IMR-90 (cell line): ENCODE measurements at regions not wholly inside any gene's neighbourhood (a gene's known extent, or its start where the extent isn't known, plus 50 kb on each side); places are given as distances from the start of the nearest gene placed in this dataset.

Source experiments
- ATAC-seq: fragments of 200-7000 bp; cut with Tn5 transposase; 2 replicates; pipeline ENCODE4 v1.9.1; 2020; ENCODE audit warnings: low read depth, mild to moderate bottlenecking, moderate library complexity
- BruUV-seq: library from RNA; stranded (reverse); fragments of 400-500 nt; replicated peaks from 2 replicates; lab custom pipeline; 2021; lab: Mats Ljungman, UMichigan
- CTCF ChIA-PET: fragments of 300-600 bp; formaldehyde crosslinking; extraction: SDS; loops from one replicate; lab custom pipeline; 2021; ENCODE audit warnings: antibody characterized with exemption; lab: Yijun Ruan, JAX
- POLR2A ChIA-PET: fragments of 300-600 bp; sonication (Branson Sonifier 250); formaldehyde crosslinking; loops from one replicate; lab custom pipeline; 2022; ENCODE audit warnings: antibody characterized with exemption; ENCODE audit not compliant: unreplicated experiment; lab: Charles Lee
- DNase-seq: peaks from one replicate; pipeline ENCODE4 v3.0.0; 2013
- H2AFZ ChIP-seq: replicated peaks from 2 replicates; pipeline ENCODE3; 2013; ENCODE audit warnings: low read length, mild to moderate bottlenecking; ENCODE audit not compliant: poor library complexity
- H2AK5ac ChIP-seq: 2 replicates; pipeline ENCODE4 v1.6.1; 2013; ENCODE audit warnings: low read depth, low read length, inconsistent platforms
- H2AK9ac ChIP-seq: replicated peaks from 2 replicates; pipeline ENCODE3; 2013; ENCODE audit warnings: mild to moderate bottlenecking, low read depth, low read length, moderate library complexity; ENCODE audit not compliant: poor library complexity
- H2BK120ac ChIP-seq: 2 replicates; pipeline ENCODE4 v1.6.1; 2013; ENCODE audit warnings: low read depth, low read length, inconsistent platforms
- H2BK15ac ChIP-seq: 3 replicates; pipeline ENCODE4 v1.6.1; 2013; ENCODE audit warnings: low read depth, low read length, inconsistent platforms
- H2BK20ac ChIP-seq: 2 replicates; pipeline ENCODE4 v1.6.1; 2013; ENCODE audit warnings: low read depth, mild to moderate bottlenecking, inconsistent platforms, low read length, moderate library complexity
- H2BK5ac ChIP-seq: 2 replicates; pipeline ENCODE4 v1.6.1; 2013; ENCODE audit warnings: mild to moderate bottlenecking, low read depth, low read length, inconsistent platforms; ENCODE audit not compliant: poor library complexity, severe bottlenecking
- H3K14ac ChIP-seq: replicated peaks from 2 replicates; pipeline ENCODE4 v1.6.1; 2013; ENCODE audit warnings: low read depth, low read length, inconsistent platforms
- H3K18ac ChIP-seq: 2 replicates; pipeline ENCODE4 v1.6.1; 2013; ENCODE audit warnings: low read depth, low read length, control low read depth
- H3K23ac ChIP-seq: 2 replicates; pipeline ENCODE4 v1.6.1; 2013; ENCODE audit warnings: low read depth, low read length, inconsistent platforms
- H3K27ac ChIP-seq: 2 replicates; pipeline ENCODE4 v1.5.1; 2013; ENCODE audit warnings: mild to moderate bottlenecking, control low read depth, low read length; ENCODE audit not compliant: insufficient read depth
- H3K27me3 ChIP-seq: 2 replicates; pipeline ENCODE4 v1.6.1; 2013; ENCODE audit warnings: low read length; ENCODE audit not compliant: control insufficient read depth, insufficient read depth
- H3K36me3 ChIP-seq: 2 replicates; pipeline ENCODE4 v1.6.1; 2013; ENCODE audit warnings: low read length, mixed read lengths; ENCODE audit not compliant: control insufficient read depth, insufficient read depth
- H3K4ac ChIP-seq: 2 replicates; pipeline ENCODE4 v1.6.1; 2013; ENCODE audit warnings: low read depth, low read length, inconsistent platforms
- H3K4me1 ChIP-seq: 2 replicates; pipeline ENCODE4 v1.6.1; 2013; ENCODE audit warnings: low read length, mixed read lengths; ENCODE audit not compliant: control insufficient read depth, insufficient read depth
- H3K4me2 ChIP-seq: 2 replicates; pipeline ENCODE4 v1.6.1; 2013; ENCODE audit warnings: low read depth, mild to moderate bottlenecking, control low read depth, low read length, moderate library complexity
- H3K4me3 ChIP-seq: 2 replicates; pipeline ENCODE4 v1.5.1; 2013; ENCODE audit warnings: low read depth, mild to moderate bottlenecking, control low read depth, low read length, moderate library complexity; ENCODE audit not compliant: insufficient read depth
- H3K56ac ChIP-seq: 2 replicates; pipeline ENCODE4 v1.6.1; 2013; ENCODE audit warnings: low read length, inconsistent platforms; ENCODE audit not compliant: insufficient read depth; ENCODE audit errors: extremely low read depth
- H3K79me1 ChIP-seq, 2 experiments: 2 replicates each; pipeline ENCODE4 v1.6.1; 2013; ENCODE audit warnings: low read length in 2 of 2, inconsistent platforms in 1 of 2, low read depth in 1 of 2
- H3K9ac ChIP-seq: 2 replicates; pipeline ENCODE4 v1.6.1; 2013; ENCODE audit warnings: low read depth, low read length, control low read depth
- H3K9me1 ChIP-seq: 2 replicates; pipeline ENCODE4 v1.6.1; 2013; ENCODE audit warnings: low read length, inconsistent platforms; ENCODE audit not compliant: insufficient read depth
- H3K9me3 ChIP-seq: 2 replicates; pipeline ENCODE4 v1.6.1; 2013; ENCODE audit warnings: low read length; ENCODE audit not compliant: control insufficient read depth, insufficient read depth
- H4K20me1 ChIP-seq: 2 replicates; pipeline ENCODE4 v1.6.1; 2013; ENCODE audit warnings: low read length, inconsistent platforms; ENCODE audit not compliant: insufficient read depth
- H4K5ac ChIP-seq: 2 replicates; pipeline ENCODE4 v1.6.1; 2013; ENCODE audit warnings: mild to moderate bottlenecking, low read depth, low read length, control low read depth
- H4K8ac ChIP-seq, 2 experiments: 2 replicates each; pipeline ENCODE4 v1.6.1; 2013; ENCODE audit warnings: low read depth in 2 of 2, low read length in 2 of 2, control low read depth in 1 of 2, inconsistent platforms in 1 of 2
- H4K91ac ChIP-seq: 2 replicates; pipeline ENCODE4 v1.6.1; 2013; ENCODE audit warnings: low read depth, low read length, inconsistent platforms; ENCODE audit not compliant: insufficient read depth
- BHLHE40 ChIP-seq: fragments of 150-350 bp; IDR thresholded peaks from 2 replicates; pipeline ENCODE4 v1.6.1; 2016; ENCODE audit warnings: mild to moderate bottlenecking, low read depth, low read length
- CHD1 ChIP-seq: IDR thresholded peaks from 2 replicates; pipeline ENCODE4 v1.6.1; 2012; ENCODE audit warnings: low read depth, low read length, improper control_type of control experiment
- NFE2L2 ChIP-seq: fragments of 150-350 bp; IDR thresholded peaks from 2 replicates; pipeline ENCODE4 v1.6.1; 2016; ENCODE audit warnings: low read depth, mild to moderate bottlenecking, low read length
- POLR2A ChIP-seq: IDR thresholded peaks from 2 replicates; pipeline ENCODE4 v1.6.1; 2012; ENCODE audit warnings: mild to moderate bottlenecking, low read depth, low read length
- RAD21 ChIP-seq: IDR thresholded peaks from 2 replicates; pipeline ENCODE4 v1.6.1; 2012; ENCODE audit warnings: low read length, improper control_type of control experiment
- RCOR1 ChIP-seq: IDR thresholded peaks from 2 replicates; pipeline ENCODE4 v1.6.1; 2012; ENCODE audit warnings: mild to moderate bottlenecking, low read length, improper control_type of control experiment; ENCODE audit not compliant: insufficient replicate concordance
- SMC3 ChIP-seq: fragments of 150-350 bp; IDR thresholded peaks from 2 replicates; pipeline ENCODE4 v1.6.1; 2016; ENCODE audit warnings: low read depth, mild to moderate bottlenecking, antibody characterized with exemption, low read length, moderate library complexity
- WGBS, 2 experiments: methylation state at CpG; one replicate each; pipeline versions ENCODE4 v1.1.5 to v1.1.7; 2013; ENCODE audit warnings: missing lambda C conversion rate in 2 of 2; ENCODE audit not compliant: insufficient read length in 1 of 2; ENCODE audit errors: extremely low coverage in 2 of 2; 5-methylcytosine and 5-hydroxymethylcytosine counted together
- dilution Hi-C: fragments of 300-500 bp; cut with HindIII; formaldehyde crosslinking; loops from one replicate; pipeline ENCODE4 v1.14.3; 2018; ENCODE audit warnings: low sequenced_read_pairs; ENCODE audit not compliant: unreplicated experiment
- in situ Hi-C: fragments of 300-500 bp; cut with MboI; formaldehyde crosslinking; loops from 3 replicates; pipeline ENCODE4 v1.14.3; 2019; ENCODE audit warnings: low sequenced_read_pairs, inconsistent platforms, mixed read lengths
- intact Hi-C: fragments of 100-400 bp; cut with micrococcal nuclease; formaldehyde crosslinking; loops from 2 replicates; pipeline ENCODE4 v1.10.0; 2022
- TF ChIP-seq, protein P1 (sequence below): conservative IDR thresholded peaks from 2 replicates; pipeline ENCODE4 v1.5.1; 2012; ENCODE audit warnings: mild to moderate bottlenecking, low read depth, low read length, improper control_type of control experiment

DNA sequence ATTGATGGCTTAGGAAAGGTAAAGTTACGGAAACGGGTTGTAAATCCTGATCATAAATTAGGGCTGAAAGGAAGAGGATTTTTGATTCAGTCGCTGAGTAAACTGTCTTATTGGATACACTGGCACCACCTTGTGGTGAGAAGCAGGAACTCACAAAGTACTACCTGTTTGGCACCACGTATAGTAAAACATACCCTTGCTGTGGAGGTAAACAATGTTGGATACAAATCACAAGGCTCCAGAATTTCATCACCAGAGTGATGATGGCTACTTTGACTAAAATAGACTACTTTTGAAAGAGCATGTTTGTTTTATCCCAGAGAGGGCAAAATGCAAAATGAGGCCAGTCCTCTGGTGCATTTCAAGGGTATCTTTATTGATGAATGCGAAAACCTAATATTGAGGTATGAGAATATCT, 216.9 kb downstream of the IGSF11 start:
- Histone ChIP-seq H3K14ac (no peak overlapping the region), H3K27ac (no peak overlapping the region), H3K23ac (no peak overlapping the region), H2BK15ac (no peak overlapping the region), H4K91ac (no peak overlapping the region), H3K79me1 (no peaks in the 10 kb centered on the region), H3K36me3 (no peaks in the 10 kb centered on the region), H3K9me1 (no peaks in the 10 kb centered on the region), H3K4me3 (no peak overlapping the region), H3K9ac (no peak overlapping the region), H2BK5ac (no peak overlapping the region), H3K4me1 (no peaks in the 10 kb centered on the region), H3K27me3 (peaks cover 1% of the 10 kb centered on the region; the same call in 1 of the 2 replicates), H3K4me2 (no peak overlapping the region), H3K18ac (no peak overlapping the region), H2AK5ac (no peak overlapping the region), H3K9me3 (no peaks in the 10 kb centered on the region), H2AK9ac (no peak overlapping the region), H2BK120ac (no peak overlapping the region), H4K5ac (no peak overlapping the region), H3K4ac (no peak overlapping the region), H2AFZ (no peak overlapping the region), H4K20me1 (no peaks in the 10 kb centered on the region), H3K56ac (no peak overlapping the region), H4K8ac (no peak overlapping the region), H2BK20ac (no peak overlapping the region)
- POLR2A ChIA-PET, result no interaction called here
- DNase-seq (peak; percentile 57), ATAC-seq (peak; percentile 83)
- intact Hi-C loops, result loop anchor here (5.0 to 10.0 kb wide), 4 partner anchors 820 to 1955 kb away; no protein-coding TSS in a partner anchor
- WGBS, 2 experiments, result 0% methylated on average over 2 of the region's 5 CpGs; no CpG with 5 or more reads in 1 of the 2 experiments
- CTCF ChIA-PET, result no interaction called here
- TF ChIP-seq POLR2A, result no peak
- TF ChIP-seq BHLHE40, result no peak
- TF ChIP-seq SMC3, result peak; percentile 53
- TF ChIP-seq RAD21, result peak; percentile 62
- TF ChIP-seq RCOR1, result no peak
- TF ChIP-seq, protein P1, sequence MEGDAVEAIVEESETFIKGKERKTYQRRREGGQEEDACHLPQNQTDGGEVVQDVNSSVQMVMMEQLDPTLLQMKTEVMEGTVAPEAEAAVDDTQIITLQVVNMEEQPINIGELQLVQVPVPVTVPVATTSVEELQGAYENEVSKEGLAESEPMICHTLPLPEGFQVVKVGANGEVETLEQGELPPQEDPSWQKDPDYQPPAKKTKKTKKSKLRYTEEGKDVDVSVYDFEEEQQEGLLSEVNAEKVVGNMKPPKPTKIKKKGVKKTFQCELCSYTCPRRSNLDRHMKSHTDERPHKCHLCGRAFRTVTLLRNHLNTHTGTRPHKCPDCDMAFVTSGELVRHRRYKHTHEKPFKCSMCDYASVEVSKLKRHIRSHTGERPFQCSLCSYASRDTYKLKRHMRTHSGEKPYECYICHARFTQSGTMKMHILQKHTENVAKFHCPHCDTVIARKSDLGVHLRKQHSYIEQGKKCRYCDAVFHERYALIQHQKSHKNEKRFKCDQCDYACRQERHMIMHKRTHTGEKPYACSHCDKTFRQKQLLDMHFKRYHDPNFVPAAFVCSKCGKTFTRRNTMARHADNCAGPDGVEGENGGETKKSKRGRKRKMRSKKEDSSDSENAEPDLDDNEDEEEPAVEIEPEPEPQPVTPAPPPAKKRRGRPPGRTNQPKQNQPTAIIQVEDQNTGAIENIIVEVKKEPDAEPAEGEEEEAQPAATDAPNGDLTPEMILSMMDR, result peak; percentile 70
- no peak for TF ChIP-seq CHD1
- no peak for TF ChIP-seq NFE2L2
- BruUV-seq, result no TSS peak
- in situ Hi-C loops, result no loop called here
- dilution Hi-C loops, result no loop called here
